HEK293 (cell line): ENCODE measurements at regions not wholly inside any gene's neighbourhood (a gene's known extent, or its start where the extent isn't known, plus 50 kb on each side); places are given as distances from the start of the nearest gene placed in this dataset.
A peak's percentile ranks its signal among the peaks of the same experiment; 100 is the strongest.

Experiments
- CTCF ChIA-PET: fragments of 350-600 bp; formaldehyde crosslinking; extraction: SDS; loops from one replicate; lab custom pipeline; 2021; ENCODE audit warnings: antibody characterized with exemption; lab: Yijun Ruan, JAX
- POLR2A ChIA-PET: fragments of 300-600 bp; formaldehyde crosslinking; extraction: SDS; loops from one replicate; lab custom pipeline; 2020; ENCODE audit warnings: antibody characterized with exemption, inconsistent platforms; lab: Yijun Ruan, JAX
- H3K27ac ChIP-seq: fragments of 200-500 bp; sonication (Bioruptor generic); 2 replicates; pipeline ENCODE4 v1.5.1; 2014; ENCODE audit warnings: low read depth, low read length, control low read depth, inconsistent platforms; ENCODE audit errors: extremely low read depth
- H3K36me3 ChIP-seq, 2 experiments: fragments of 200-500 bp in 1 of 2; sonication (Bioruptor generic) in 1 of 2; 1 replicate in 1 of 2; 2 replicates in 1 of 2; pipeline ENCODE4 v1.5.1; 2014 to 2017; ENCODE audit warnings: inconsistent platforms in 2 of 2, low read length in 2 of 2; ENCODE audit not compliant: control insufficient read depth in 2 of 2, insufficient read depth in 1 of 2
- H3K4me1 ChIP-seq: fragments of 200-500 bp; sonication (Bioruptor generic); 2 replicates; pipeline ENCODE4 v1.5.1; 2014; ENCODE audit warnings: mild to moderate bottlenecking, low read length, inconsistent platforms; ENCODE audit not compliant: control insufficient read depth, insufficient read depth
- H3K4me3 ChIP-seq: 2 replicates; pipeline ENCODE4 v1.5.1; 2011; ENCODE audit warnings: low read depth, mild to moderate bottlenecking, control low read depth, low read length, moderate library complexity
- H3K9me3 ChIP-seq: fragments of 200-500 bp; sonication (Bioruptor generic); 2 replicates; pipeline ENCODE4 v1.5.1; 2014; ENCODE audit warnings: low read depth, low read length, inconsistent platforms; ENCODE audit not compliant: control insufficient read depth, insufficient read depth
- OSR2 ChIP-seq: fragments of 450-650 bp; formaldehyde crosslinking; IDR thresholded peaks from 2 replicates; pipeline ENCODE4 v1.5.1; 2016; ENCODE audit warnings: missing biosample characterization, missing genetic modification characterization
- TRIM28 ChIP-seq: IDR thresholded peaks from 2 replicates; pipeline ENCODE4 v1.6.1; 2011; ENCODE audit warnings: low read length, control low read depth, borderline replicate concordance
- WT1 ChIP-seq: fragments of 450-650 bp; formaldehyde crosslinking; IDR thresholded peaks from 2 replicates; pipeline ENCODE4 v1.5.1; 2016; ENCODE audit warnings: missing biosample characterization, missing genetic modification characterization
- ZFP3 ChIP-seq: fragments of 450-650 bp; formaldehyde crosslinking; IDR thresholded peaks from 2 replicates; pipeline ENCODE4 v1.5.1; 2016; ENCODE audit warnings: low read depth, missing biosample characterization, missing genetic modification characterization
- ZNF18 ChIP-seq: fragments of 450-650 bp; formaldehyde crosslinking; IDR thresholded peaks from 2 replicates; pipeline ENCODE4 v1.5.1; 2016; ENCODE audit warnings: missing biosample characterization, missing genetic modification characterization
- ZNF211 ChIP-seq: fragments of 450-650 bp; formaldehyde crosslinking; IDR thresholded peaks from 2 replicates; pipeline ENCODE4 v1.5.1; 2016; ENCODE audit warnings: low read depth, missing biosample characterization, missing genetic modification characterization
- ZNF214 ChIP-seq: fragments of 450-650 bp; formaldehyde crosslinking; IDR thresholded peaks from 2 replicates; pipeline ENCODE4 v1.5.1; 2017; ENCODE audit warnings: missing biosample characterization, mild to moderate bottlenecking, missing genetic modification characterization, borderline replicate concordance
- ZNF274 ChIP-seq, 2 experiments: fragments of 200-500 bp in 1 of 2; fragments of 450-650 bp in 1 of 2; sonication (Bioruptor generic) in 1 of 2; formaldehyde crosslinking in 1 of 2; IDR thresholded peaks; 2 replicates each; pipeline versions ENCODE4 v1.5.1 to v1.6.1; 2014 to 2016; ENCODE audit warnings: borderline replicate concordance in 1 of 2, inconsistent platforms in 1 of 2, low read length in 1 of 2, missing biosample characterization in 1 of 2, missing genetic modification characterization in 1 of 2
- ZNF449 ChIP-seq: fragments of 450-650 bp; formaldehyde crosslinking; IDR thresholded peaks from 2 replicates; pipeline ENCODE4 v1.5.1; 2017; ENCODE audit warnings: missing biosample characterization, mild to moderate bottlenecking, missing genetic modification characterization, moderate library complexity
- ZNF48 ChIP-seq: fragments of 450-650 bp; formaldehyde crosslinking; IDR thresholded peaks from 2 replicates; pipeline ENCODE4 v1.5.1; 2016; ENCODE audit warnings: missing biosample characterization, missing genetic modification characterization
- ZNF530 ChIP-seq: fragments of 450-650 bp; formaldehyde crosslinking; IDR thresholded peaks from 2 replicates; pipeline ENCODE4 v1.5.1; 2016; ENCODE audit warnings: low read depth, missing biosample characterization, missing genetic modification characterization
- ZNF585B ChIP-seq: fragments of 450-650 bp; formaldehyde crosslinking; IDR thresholded peaks from 2 replicates; pipeline ENCODE4 v1.5.1; 2016; ENCODE audit warnings: missing biosample characterization, missing genetic modification characterization
- ZNF610 ChIP-seq: fragments of 450-650 bp; formaldehyde crosslinking; IDR thresholded peaks from 2 replicates; pipeline ENCODE4 v1.5.1; 2016; ENCODE audit warnings: missing biosample characterization, missing genetic modification characterization, borderline replicate concordance
- ZNF621 ChIP-seq: fragments of 450-650 bp; formaldehyde crosslinking; IDR thresholded peaks from 2 replicates; pipeline ENCODE4 v1.5.1; 2017; ENCODE audit warnings: missing biosample characterization, missing genetic modification characterization
- ZNF76 ChIP-seq: fragments of 450-650 bp; formaldehyde crosslinking; IDR thresholded peaks from 2 replicates; pipeline ENCODE4; 2016; ENCODE audit warnings: low read depth, missing biosample characterization, missing genetic modification characterization, borderline replicate concordance
- TF ChIP-seq, protein P1 (sequence below): fragments of 450-650 bp; formaldehyde crosslinking; IDR thresholded peaks from 2 replicates; pipeline ENCODE4 v1.5.1; 2017; ENCODE audit warnings: missing biosample characterization, missing genetic modification characterization
- TF ChIP-seq, protein P2 (sequence below): fragments of 450-650 bp; formaldehyde crosslinking; IDR thresholded peaks from 2 replicates; pipeline ENCODE4 v1.5.1; 2016; ENCODE audit warnings: missing biosample characterization, missing genetic modification characterization, borderline replicate concordance

DNA sequence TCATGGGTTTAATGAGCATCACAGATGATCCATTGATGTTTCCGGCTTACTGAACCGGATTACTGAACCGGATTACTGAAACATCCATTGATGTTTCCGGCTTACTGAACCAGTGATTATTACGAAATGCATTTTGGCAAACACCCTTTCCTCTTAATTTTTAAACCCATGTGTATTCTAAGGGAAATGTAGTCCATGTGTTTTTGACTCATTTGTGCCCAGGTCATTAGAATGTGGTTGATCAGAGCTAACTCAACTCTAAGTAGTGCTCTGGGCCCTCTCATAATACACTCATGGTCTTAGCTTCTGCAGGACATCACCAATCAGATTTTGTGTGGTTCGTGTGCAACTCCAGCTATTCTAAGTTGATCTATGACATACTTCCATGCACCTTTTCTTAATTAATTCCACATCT is 141.6 kb downstream of the SPATA18 start (continued):
- TF ChIP-seq, protein P1, sequence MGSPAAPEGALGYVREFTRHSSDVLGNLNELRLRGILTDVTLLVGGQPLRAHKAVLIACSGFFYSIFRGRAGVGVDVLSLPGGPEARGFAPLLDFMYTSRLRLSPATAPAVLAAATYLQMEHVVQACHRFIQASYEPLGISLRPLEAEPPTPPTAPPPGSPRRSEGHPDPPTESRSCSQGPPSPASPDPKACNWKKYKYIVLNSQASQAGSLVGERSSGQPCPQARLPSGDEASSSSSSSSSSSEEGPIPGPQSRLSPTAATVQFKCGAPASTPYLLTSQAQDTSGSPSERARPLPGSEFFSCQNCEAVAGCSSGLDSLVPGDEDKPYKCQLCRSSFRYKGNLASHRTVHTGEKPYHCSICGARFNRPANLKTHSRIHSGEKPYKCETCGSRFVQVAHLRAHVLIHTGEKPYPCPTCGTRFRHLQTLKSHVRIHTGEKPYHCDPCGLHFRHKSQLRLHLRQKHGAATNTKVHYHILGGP (tag by site-specific recombination): no peak
- TF ChIP-seq ZNF621 (no peak), ZNF48 (no peak), ZNF76 (no peak)
- TF ChIP-seq, protein P2, sequence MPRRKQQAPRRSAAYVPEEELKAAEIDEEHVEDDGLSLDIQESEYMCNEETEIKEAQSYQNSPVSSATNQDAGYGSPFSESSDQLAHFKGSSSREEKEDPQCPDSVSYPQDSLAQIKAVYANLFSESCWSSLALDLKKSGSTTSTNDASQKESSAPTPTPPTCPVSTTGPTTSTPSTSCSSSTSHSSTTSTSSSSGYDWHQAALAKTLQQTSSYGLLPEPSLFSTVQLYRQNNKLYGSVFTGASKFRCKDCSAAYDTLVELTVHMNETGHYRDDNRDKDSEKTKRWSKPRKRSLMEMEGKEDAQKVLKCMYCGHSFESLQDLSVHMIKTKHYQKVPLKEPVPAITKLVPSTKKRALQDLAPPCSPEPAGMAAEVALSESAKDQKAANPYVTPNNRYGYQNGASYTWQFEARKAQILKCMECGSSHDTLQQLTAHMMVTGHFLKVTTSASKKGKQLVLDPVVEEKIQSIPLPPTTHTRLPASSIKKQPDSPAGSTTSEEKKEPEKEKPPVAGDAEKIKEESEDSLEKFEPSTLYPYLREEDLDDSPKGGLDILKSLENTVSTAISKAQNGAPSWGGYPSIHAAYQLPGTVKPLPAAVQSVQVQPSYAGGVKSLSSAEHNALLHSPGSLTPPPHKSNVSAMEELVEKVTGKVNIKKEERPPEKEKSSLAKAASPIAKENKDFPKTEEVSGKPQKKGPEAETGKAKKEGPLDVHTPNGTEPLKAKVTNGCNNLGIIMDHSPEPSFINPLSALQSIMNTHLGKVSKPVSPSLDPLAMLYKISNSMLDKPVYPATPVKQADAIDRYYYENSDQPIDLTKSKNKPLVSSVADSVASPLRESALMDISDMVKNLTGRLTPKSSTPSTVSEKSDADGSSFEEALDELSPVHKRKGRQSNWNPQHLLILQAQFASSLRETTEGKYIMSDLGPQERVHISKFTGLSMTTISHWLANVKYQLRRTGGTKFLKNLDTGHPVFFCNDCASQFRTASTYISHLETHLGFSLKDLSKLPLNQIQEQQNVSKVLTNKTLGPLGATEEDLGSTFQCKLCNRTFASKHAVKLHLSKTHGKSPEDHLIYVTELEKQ (tag by site-specific recombination): no peak

DNA sequence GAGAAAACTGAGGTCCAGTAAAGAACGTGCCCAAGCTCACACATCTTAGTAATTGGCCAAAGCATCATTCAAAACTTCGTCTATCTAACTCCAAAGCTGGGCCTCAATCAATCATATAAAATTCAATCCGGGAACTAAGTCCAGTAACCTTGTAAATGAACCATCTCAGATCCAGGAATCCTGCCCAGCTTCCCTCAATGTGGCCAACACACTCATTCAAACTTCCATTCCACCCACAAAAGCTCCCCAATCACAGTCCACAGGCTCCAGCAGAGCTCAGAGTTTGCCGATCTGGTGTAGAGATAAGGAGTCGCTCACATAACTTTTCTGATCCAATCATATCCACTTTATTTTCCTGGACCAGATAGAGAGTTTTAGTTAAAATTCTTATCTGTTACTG is 144.8 kb downstream of the SPATA18 start:
- Histone ChIP-seq H3K4me1 (no peaks in the 10 kb centered on the region), H3K27ac (no peak overlapping the region), H3K9me3 (no peaks in the 10 kb centered on the region), H3K4me3 (no peak overlapping the region), H3K36me3 (no peaks in the 10 kb centered on the region)
- TF ChIP-seq ZNF530 (tag by site-specific recombination) (no peak), ZNF18 (tag by site-specific recombination) (no peak), ZNF274 (IDR thresholded peaks at IDR 0.05; ENCODE audit: low read length) (no peak), ZNF274 (tag by site-specific recombination; IDR thresholded peaks at IDR 0.05; ENCODE audit: borderline replicate concordance) (no peak), ZNF211 (tag by site-specific recombination) (no peak), ZNF449 (tag by site-specific recombination) (no peak), ZNF610 (tag by site-specific recombination) (no peak), OSR2 (tag by site-specific recombination) (no peak), ZNF214 (tag by site-specific recombination) (no peak), ZNF585B (tag by site-specific recombination) (no peak)
- ChIA-PET CTCF (interaction anchor here (0.6 to 1.4 kb wide), 2 partner anchors 39 to 793 kb away, joined by 3 to 8 read pairs; no protein-coding TSS in a partner anchor), POLR2A (no interaction called here)

GRCh38 chr4:52196606-52197130 is 145.6 kb downstream of the SPATA18 start:
- Histone ChIP-seq H3K27ac (no peak overlapping the region), H3K36me3 (no peaks in the 10 kb centered on the region), H3K4me1 (no peaks in the 10 kb centered on the region), H3K4me3 (no peak overlapping the region), H3K9me3 (no peaks in the 10 kb centered on the region)
- ChIA-PET CTCF (interaction anchor here (0.6 to 1.4 kb wide), 2 partner anchors 39 to 792 kb away, joined by 3 to 8 read pairs; no protein-coding TSS in a partner anchor), POLR2A (no interaction called here)
- TF ChIP-seq TRIM28: 0 out of 2 replicates have a peak, but pooled peaks have one; percentile 44
- TF ChIP-seq WT1 (tag by site-specific recombination): no peak
- peak; percentile 63; the same call in 1 of the 2 replicates for TF ChIP-seq ZFP3
